Sigmoid colon (tissue), 6 donors: ENCODE measurements at regions not wholly inside any gene's neighbourhood (a gene's known extent, or its start where the extent isn't known, plus 50 kb on each side); places are given as distances from the start of the nearest gene placed in this dataset.

Source experiments
- DNase-seq: peaks from one replicate; pipeline ENCODE4 v3.0.0-alpha.2; 2019
- H3K27ac ChIP-seq, 4 donors: fragments of 200-600 bp; sonication (generic); one replicate each; pipeline ENCODE4 v1.5.1; 2016 to 2019; ENCODE audit warnings: mild to moderate bottlenecking in 1 of 4
- H3K27me3 ChIP-seq, 3 donors: fragments of 200-600 bp; sonication (generic); one replicate each; pipeline ENCODE4 v1.5.1; 2019; ENCODE audit warnings: mild to moderate bottlenecking in 1 of 3
- H3K36me3 ChIP-seq, 4 donors: fragments of 200-600 bp; sonication (generic); one replicate each; pipeline ENCODE4 v1.5.1; 2016 to 2019
- H3K4me1 ChIP-seq, 4 donors: fragments of 200-600 bp; sonication (generic); one replicate each; pipeline ENCODE4 v1.5.1; 2017 to 2019
- H3K4me3 ChIP-seq, 4 donors: fragments of 200-600 bp; sonication (generic); one replicate each; pipeline ENCODE4 v1.5.1; 2017 to 2019; ENCODE audit warnings: mild to moderate bottlenecking in 2 of 4, moderate library complexity in 1 of 4
- H3K9me3 ChIP-seq, 4 donors: fragments of 200-600 bp in 3 of 4; sonication (generic) in 3 of 4; one replicate each; pipeline versions ENCODE4 v1.5.1 to v1.6.1; 2013 to 2019
- EP300 ChIP-seq, 4 donors: sonication (generic); formaldehyde crosslinking; IDR thresholded peaks; one replicate each; pipeline ENCODE4 v1.6.1; 2017; ENCODE audit warnings: antibody characterized with exemption in 4 of 4
- POLR2A ChIP-seq, 2 donors: fragments of 450-650 bp; IDR thresholded peaks; one replicate each; pipeline ENCODE4 v1.6.1; 2016; ENCODE audit warnings: antibody characterized with exemption in 2 of 2, mild to moderate bottlenecking in 2 of 2, moderate library complexity in 2 of 2
- POLR2AphosphoS5 ChIP-seq, 4 donors: sonication (generic); formaldehyde crosslinking; IDR thresholded peaks; one replicate each; pipeline ENCODE4 v1.6.1; 2017; ENCODE audit warnings: antibody characterized with exemption in 4 of 4
- WGBS, 2 donors: extraction: QIAGEN DNeasy Blood & Tissue Kit; methylation state at CpG; one replicate each; pipeline ENCODE4 v1.1.7; 2013; 5-methylcytosine and 5-hydroxymethylcytosine counted together
- intact Hi-C: fragments of 100-400 bp; cut with DNase I; formaldehyde crosslinking; loops from one replicate; pipeline ENCODE4 v1.15.1; 2023
- TF ChIP-seq, protein P1 (sequence below), 4 experiments: fragments of 450-650 bp in 3 of 4; fragments of 200-600 bp in 1 of 4; IDR thresholded peaks; one replicate each; pipeline ENCODE4 v1.5.1; 2016 to 2019; ENCODE audit warnings: antibody characterized with exemption in 4 of 4, mild to moderate bottlenecking in 3 of 4, moderate library complexity in 2 of 4
- donor health status: healthy with polysubstance abuse.
- donor health status: healthy.

- no peaks in the 10 kb centered on the region for H3K9me3 ChIP-seq
- H3K4me1 ChIP-seq: peaks cover 0 to 12% (median 8%) of the 10 kb centered on the region in 4 donors
- TF ChIP-seq EP300 (IDR thresholded peaks at IDR 0.05): no peak
- no peaks in the 10 kb centered on the region for H3K36me3 ChIP-seq
- intact Hi-C loops: no loop called here
- peak overlapping the region in 1 of 4 donors; percentile 47 for H3K4me3 ChIP-seq
- H3K27ac ChIP-seq: no peak overlapping the region
- H3K27me3 ChIP-seq: peaks cover 8 to 30% (median 18%) of the 10 kb centered on the region in 3 donors
- 36 to 52% methylated on average over 7 of the region's 7 CpGs for WGBS, 2 donors
- no peak for DNase-seq
These were observed 73.6 kb downstream of the EN1 start for GRCh38 chr2:118773826-118774225.

GRCh38 chr2:118772487-118773200, 74.8 kb downstream of the EN1 start:
- Histone ChIP-seq H3K4me1 (peaks cover 0 to 12% (median 8%) of the 10 kb centered on the region in 4 donors), H3K36me3 (no peaks in the 10 kb centered on the region), H3K27me3 (peaks cover 8 to 30% (median 18%) of the 10 kb centered on the region in 3 donors), H3K27ac (no peak overlapping the region), H3K4me3 (no peak overlapping the region), H3K9me3 (no peaks in the 10 kb centered on the region)
- 76 to 84% methylated on average over 22 of the region's 22 CpGs for WGBS, 2 donors
- TF ChIP-seq EP300 (IDR thresholded peaks at IDR 0.05): no peak
- TF ChIP-seq POLR2AphosphoS5 (IDR thresholded peaks at IDR 0.05): no peak
- TF ChIP-seq POLR2A (IDR thresholded peaks at IDR 0.05): no peak
- TF ChIP-seq, protein P1, sequence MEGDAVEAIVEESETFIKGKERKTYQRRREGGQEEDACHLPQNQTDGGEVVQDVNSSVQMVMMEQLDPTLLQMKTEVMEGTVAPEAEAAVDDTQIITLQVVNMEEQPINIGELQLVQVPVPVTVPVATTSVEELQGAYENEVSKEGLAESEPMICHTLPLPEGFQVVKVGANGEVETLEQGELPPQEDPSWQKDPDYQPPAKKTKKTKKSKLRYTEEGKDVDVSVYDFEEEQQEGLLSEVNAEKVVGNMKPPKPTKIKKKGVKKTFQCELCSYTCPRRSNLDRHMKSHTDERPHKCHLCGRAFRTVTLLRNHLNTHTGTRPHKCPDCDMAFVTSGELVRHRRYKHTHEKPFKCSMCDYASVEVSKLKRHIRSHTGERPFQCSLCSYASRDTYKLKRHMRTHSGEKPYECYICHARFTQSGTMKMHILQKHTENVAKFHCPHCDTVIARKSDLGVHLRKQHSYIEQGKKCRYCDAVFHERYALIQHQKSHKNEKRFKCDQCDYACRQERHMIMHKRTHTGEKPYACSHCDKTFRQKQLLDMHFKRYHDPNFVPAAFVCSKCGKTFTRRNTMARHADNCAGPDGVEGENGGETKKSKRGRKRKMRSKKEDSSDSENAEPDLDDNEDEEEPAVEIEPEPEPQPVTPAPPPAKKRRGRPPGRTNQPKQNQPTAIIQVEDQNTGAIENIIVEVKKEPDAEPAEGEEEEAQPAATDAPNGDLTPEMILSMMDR (IDR thresholded peaks at IDR 0.05): no peak
- intact Hi-C loops: no loop called here
- no peak for DNase-seq

DNA sequence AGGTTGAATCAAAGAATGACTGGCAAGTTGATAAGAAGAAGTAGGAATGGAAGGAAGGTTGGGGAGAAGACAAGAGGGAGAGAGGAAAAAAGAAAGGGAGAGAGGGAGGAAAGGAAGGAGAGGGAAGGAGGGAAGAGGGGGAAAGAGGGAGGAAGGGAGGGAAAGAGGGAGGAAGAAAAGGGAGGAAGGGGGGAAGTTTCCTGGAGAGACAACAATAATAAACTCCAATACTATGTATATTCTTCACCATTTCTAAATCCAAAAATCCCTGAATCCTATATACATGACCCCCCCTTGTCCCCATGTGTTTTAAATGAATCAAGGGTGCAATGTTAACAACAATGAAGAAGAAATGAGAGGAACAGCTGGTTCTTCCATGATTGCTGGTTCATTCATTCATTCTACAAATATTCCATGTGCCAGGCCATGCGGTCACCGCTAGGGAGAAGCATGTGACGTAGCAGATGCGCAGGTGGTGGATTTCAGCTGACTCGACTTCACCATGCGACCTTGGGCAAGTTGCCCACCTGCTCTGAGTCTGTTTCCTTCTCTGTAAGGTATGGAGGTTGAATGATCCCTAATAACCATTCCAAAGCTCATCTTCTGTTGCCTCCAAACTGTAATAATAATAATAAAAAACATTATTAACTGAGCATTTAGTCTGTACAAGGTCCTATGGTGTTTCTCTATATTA, 77.6 kb downstream of the EN1 start:
- intact Hi-C loops: no loop called here
- H3K4me3 ChIP-seq: no peak overlapping the region
- WGBS, 2 donors: 78 to 87% methylated on average over 6 of the region's 6 CpGs
- peaks cover 0 to 7% (median 4%) of the 10 kb centered on the region in 4 donors for H3K4me1 ChIP-seq
- no peaks in the 10 kb centered on the region for H3K36me3 ChIP-seq
- DNase-seq: no peak
- H3K9me3 ChIP-seq: no peaks in the 10 kb centered on the region
- TF ChIP-seq POLR2AphosphoS5 (IDR thresholded peaks at IDR 0.05) (no peak), POLR2A (IDR thresholded peaks at IDR 0.05) (no peak), EP300 (IDR thresholded peaks at IDR 0.05) (no peak)
- TF ChIP-seq, protein P1 (IDR thresholded peaks at IDR 0.05): no peak
- no peak overlapping the region for H3K27ac ChIP-seq
- peaks cover 4 to 15% (median 10%) of the 10 kb centered on the region in 3 donors for H3K27me3 ChIP-seq

DNA sequence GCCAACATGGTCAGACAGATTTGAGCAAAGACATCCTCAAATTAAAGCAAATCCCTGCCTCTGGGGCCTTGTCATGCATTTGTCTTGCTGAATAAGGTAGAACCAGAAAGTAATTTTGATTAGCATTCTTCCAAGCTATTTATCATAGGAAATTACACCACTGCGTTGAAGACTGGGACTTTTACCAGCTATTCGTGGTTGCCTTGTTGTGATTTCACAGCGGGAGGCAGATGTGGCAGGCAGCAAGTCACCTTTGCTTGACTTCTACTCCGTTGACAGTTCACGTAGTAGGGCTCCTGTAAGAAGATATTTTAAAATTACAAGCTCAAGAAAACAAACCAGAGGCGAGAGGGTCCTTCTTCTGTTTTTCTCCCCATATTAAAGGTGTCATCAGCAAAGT, 80.6 kb downstream of the EN1 start:
- Histone ChIP-seq H3K4me3 (no peak overlapping the region), H3K27ac (no peak overlapping the region), H3K9me3 (no peaks in the 10 kb centered on the region), H3K4me1 (no peaks in the 10 kb centered on the region), H3K36me3 (no peaks in the 10 kb centered on the region), H3K27me3 (peaks cover 0 to 17% (median 8%) of the 10 kb centered on the region in 3 donors)
- intact Hi-C loops: no loop called here
- DNase-seq: no peak
- TF ChIP-seq POLR2AphosphoS5 (IDR thresholded peaks at IDR 0.05): no peak
- TF ChIP-seq POLR2A (IDR thresholded peaks at IDR 0.05): no peak
- TF ChIP-seq, protein P1 (IDR thresholded peaks at IDR 0.05): no peak
- no peak for TF ChIP-seq EP300 (IDR thresholded peaks at IDR 0.05)
- WGBS, 2 donors: 43 to 66% methylated on average over 6 of the region's 6 CpGs

GRCh38 chr2:118764855-118765254, 82.6 kb downstream of the EN1 start:
- intact Hi-C loops: no loop called here
- H3K27me3 ChIP-seq: peaks cover 0 to 17% (median 8%) of the 10 kb centered on the region in 3 donors
- WGBS, 2 donors: 72 to 75% methylated on average over 4 of the region's 4 CpGs
- no peak overlapping the region for H3K4me3 ChIP-seq
- no peak for DNase-seq
- TF ChIP-seq POLR2A (IDR thresholded peaks at IDR 0.05): no peak
- TF ChIP-seq POLR2AphosphoS5 (IDR thresholded peaks at IDR 0.05): no peak
- no peak for TF ChIP-seq EP300 (IDR thresholded peaks at IDR 0.05)
- TF ChIP-seq, protein P1 (IDR thresholded peaks at IDR 0.05): no peak
- no peaks in the 10 kb centered on the region for H3K9me3 ChIP-seq
- no peaks in the 10 kb centered on the region for H3K4me1 ChIP-seq
- no peak overlapping the region for H3K27ac ChIP-seq
- no peaks in the 10 kb centered on the region for H3K36me3 ChIP-seq
